ENCODE measurements at regions not wholly inside any gene's neighbourhood (a gene's known extent, or its start where the extent isn't known, plus 50 kb on each side); places are given as distances from the start of the nearest gene placed in this dataset.

- DNase-seq: no peak
- TF ChIP-seq CTCF (IDR thresholded peaks at IDR 0.05; ENCODE audit: borderline replicate concordance, extremely low read depth, insufficient read depth): no peak
- H3K27me3 ChIP-seq (ENCODE audit: control insufficient read depth, insufficient read depth, low read length): peaks cover 2% of the 10 kb centered on the region
- no peak overlapping the region for H3K9ac ChIP-seq (ENCODE audit: low read length in 3 of 3)
- no peak overlapping the region for H3K27ac ChIP-seq (ENCODE audit: low read depth in 2 of 2, low read length in 2 of 2)
- H3K4me1 ChIP-seq (ENCODE audit: control insufficient read depth in 2 of 3, insufficient read depth in 2 of 3, low read depth in 1 of 3, low read length in 3 of 3): peaks cover 0 to 6% (median 0%) of the 10 kb centered on the region in 3 donors
- H3K9me3 ChIP-seq (ENCODE audit: control insufficient read depth in 2 of 3, insufficient read depth in 1 of 3, low read length in 3 of 3): no peaks in the 10 kb centered on the region
- intact Hi-C loops (cut with DNase I): no loop called here
- no peak overlapping the region for H3K4me3 ChIP-seq (ENCODE audit: low read length in 3 of 3)
- H3K36me3 ChIP-seq (ENCODE audit: control insufficient read depth in 2 of 3, insufficient read depth in 3 of 3, low read length in 3 of 3): no peaks in the 10 kb centered on the region
- no peak for FAIRE-seq
These were observed 384.1 kb downstream of the MN1 start for GRCh38 chr22:27417421-27417814.

- no peak overlapping the region for H3K4me3 ChIP-seq (ENCODE audit: low read length in 3 of 3)
- no peaks in the 10 kb centered on the region for H3K36me3 ChIP-seq (ENCODE audit: control insufficient read depth in 2 of 3, insufficient read depth in 3 of 3, low read length in 3 of 3)
- no peak overlapping the region for H3K27ac ChIP-seq (ENCODE audit: low read depth in 2 of 2, low read length in 2 of 2)
- peaks cover 0 to 6% (median 0%) of the 10 kb centered on the region in 3 donors for H3K4me1 ChIP-seq (ENCODE audit: control insufficient read depth in 2 of 3, insufficient read depth in 2 of 3, low read depth in 1 of 3, low read length in 3 of 3)
- DNase-seq: no peak
- no peaks in the 10 kb centered on the region for H3K9me3 ChIP-seq (ENCODE audit: control insufficient read depth in 2 of 3, insufficient read depth in 1 of 3, low read length in 3 of 3)
- H3K27me3 ChIP-seq (ENCODE audit: control insufficient read depth, insufficient read depth, low read length): peaks cover 2% of the 10 kb centered on the region
- no peak for TF ChIP-seq CTCF (IDR thresholded peaks at IDR 0.05; ENCODE audit: borderline replicate concordance, extremely low read depth, insufficient read depth)
- no peak overlapping the region for H3K9ac ChIP-seq (ENCODE audit: low read length in 3 of 3)
- FAIRE-seq: no peak
- intact Hi-C loops (cut with DNase I): no loop called here
These were observed 383.3 kb downstream of the MN1 start for GRCh38 chr22:27418261-27418660.

- Histone ChIP-seq H3K9me3 (ENCODE audit: control insufficient read depth in 2 of 3, insufficient read depth in 1 of 3, low read length in 3 of 3) (no peaks in the 10 kb centered on the region), H3K36me3 (ENCODE audit: control insufficient read depth in 2 of 3, insufficient read depth in 3 of 3, low read length in 3 of 3) (no peaks in the 10 kb centered on the region), H3K27me3 (ENCODE audit: control insufficient read depth, insufficient read depth, low read length) (peaks cover 2% of the 10 kb centered on the region), H3K27ac (ENCODE audit: low read depth in 2 of 2, low read length in 2 of 2) (no peak overlapping the region), H3K9ac (ENCODE audit: low read length in 3 of 3) (no peak overlapping the region), H3K4me3 (ENCODE audit: low read length in 3 of 3) (no peak overlapping the region), H3K4me1 (ENCODE audit: control insufficient read depth in 2 of 3, insufficient read depth in 2 of 3, low read depth in 1 of 3, low read length in 3 of 3) (peaks cover 0 to 6% (median 0%) of the 10 kb centered on the region in 3 donors)
- FAIRE-seq: no peak
- TF ChIP-seq CTCF (IDR thresholded peaks at IDR 0.05; ENCODE audit: borderline replicate concordance, extremely low read depth, insufficient read depth): no peak
- DNase-seq: no peak
- intact Hi-C loops (cut with DNase I): no loop called here
These were observed 382.1 kb downstream of the MN1 start for GRCh38 chr22:27419473-27419872.

GRCh38 chr22:27420195-27420816 is 381.2 kb downstream of the MN1 start:
- H3K36me3 ChIP-seq (ENCODE audit: control insufficient read depth in 2 of 3, insufficient read depth in 3 of 3, low read length in 3 of 3): no peaks in the 10 kb centered on the region
- H3K9ac ChIP-seq (ENCODE audit: low read length in 3 of 3): no peak overlapping the region
- H3K27ac ChIP-seq (ENCODE audit: low read depth in 2 of 2, low read length in 2 of 2): no peak overlapping the region
- no peak for TF ChIP-seq CTCF (IDR thresholded peaks at IDR 0.05; ENCODE audit: borderline replicate concordance, extremely low read depth, insufficient read depth)
- peaks cover 2% of the 10 kb centered on the region for H3K27me3 ChIP-seq (ENCODE audit: control insufficient read depth, insufficient read depth, low read length)
- FAIRE-seq (no peak), DNase-seq (no peak)
- H3K4me1 ChIP-seq (ENCODE audit: control insufficient read depth in 2 of 3, insufficient read depth in 2 of 3, low read depth in 1 of 3, low read length in 3 of 3): peaks cover 0 to 6% (median 0%) of the 10 kb centered on the region in 3 donors
- H3K9me3 ChIP-seq (ENCODE audit: control insufficient read depth in 2 of 3, insufficient read depth in 1 of 3, low read length in 3 of 3): no peaks in the 10 kb centered on the region
- intact Hi-C loops (cut with DNase I): no loop called here
- no peak overlapping the region for H3K4me3 ChIP-seq (ENCODE audit: low read length in 3 of 3)

Measured in kidney (tissue), 13 donors.